Choroid plexus epithelial cell (primary cell): ENCODE measurements at regions not wholly inside any gene's neighbourhood (a gene's known extent, or its start where the extent isn't known, plus 50 kb on each side); places are given as distances from the start of the nearest gene placed in this dataset.
A peak's percentile ranks its signal among the peaks of the same experiment; 100 is the strongest.

ENCODE experiments used
- DNase-seq: peaks from one replicate; pipeline ENCODE4 v3.0.0-alpha.2; 2010; ENCODE audit warnings: low read depth
- H3K4me3 ChIP-seq: 2 replicates; pipeline ENCODE4 v1.5.1; 2011; ENCODE audit warnings: low read depth, mild to moderate bottlenecking, control low read depth, low read length, moderate library complexity
- TF ChIP-seq, protein P1 (sequence below): conservative IDR thresholded peaks from 2 replicates; pipeline ENCODE4 v1.5.1; 2011; ENCODE audit warnings: low read depth, mild to moderate bottlenecking, control low read depth, inconsistent platforms, low read length, moderate library complexity

DNA sequence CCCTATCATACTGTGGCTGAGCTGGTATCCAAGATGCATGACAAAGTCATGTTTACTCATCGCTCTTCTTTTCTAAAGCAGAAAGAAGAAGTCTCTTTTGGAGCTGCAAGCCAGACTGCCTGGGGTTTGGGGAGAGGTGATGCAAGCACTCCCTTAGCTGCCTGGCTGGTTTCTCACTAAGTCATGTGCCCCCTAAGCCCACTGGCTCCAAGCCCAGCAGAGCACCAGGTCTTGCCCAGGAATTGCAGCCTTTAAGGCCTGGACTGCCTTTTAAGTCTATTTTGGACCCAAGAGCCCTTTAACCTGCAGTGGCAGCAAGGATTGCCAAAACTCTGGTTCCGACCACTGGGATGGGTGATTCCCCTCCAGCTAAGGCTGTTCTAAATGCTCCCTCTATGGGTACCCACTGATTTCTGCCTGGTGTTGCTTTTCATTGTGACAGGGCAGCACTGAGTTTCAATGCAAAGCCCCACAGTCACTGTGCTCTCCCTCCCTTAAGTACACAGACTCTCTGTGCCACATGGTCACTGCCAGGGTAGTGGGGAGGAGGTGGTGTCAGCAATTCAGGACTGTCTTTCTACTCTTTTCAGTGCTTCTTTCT lies 548.6 kb downstream of the TLL1 start:
- TF ChIP-seq, protein P1, sequence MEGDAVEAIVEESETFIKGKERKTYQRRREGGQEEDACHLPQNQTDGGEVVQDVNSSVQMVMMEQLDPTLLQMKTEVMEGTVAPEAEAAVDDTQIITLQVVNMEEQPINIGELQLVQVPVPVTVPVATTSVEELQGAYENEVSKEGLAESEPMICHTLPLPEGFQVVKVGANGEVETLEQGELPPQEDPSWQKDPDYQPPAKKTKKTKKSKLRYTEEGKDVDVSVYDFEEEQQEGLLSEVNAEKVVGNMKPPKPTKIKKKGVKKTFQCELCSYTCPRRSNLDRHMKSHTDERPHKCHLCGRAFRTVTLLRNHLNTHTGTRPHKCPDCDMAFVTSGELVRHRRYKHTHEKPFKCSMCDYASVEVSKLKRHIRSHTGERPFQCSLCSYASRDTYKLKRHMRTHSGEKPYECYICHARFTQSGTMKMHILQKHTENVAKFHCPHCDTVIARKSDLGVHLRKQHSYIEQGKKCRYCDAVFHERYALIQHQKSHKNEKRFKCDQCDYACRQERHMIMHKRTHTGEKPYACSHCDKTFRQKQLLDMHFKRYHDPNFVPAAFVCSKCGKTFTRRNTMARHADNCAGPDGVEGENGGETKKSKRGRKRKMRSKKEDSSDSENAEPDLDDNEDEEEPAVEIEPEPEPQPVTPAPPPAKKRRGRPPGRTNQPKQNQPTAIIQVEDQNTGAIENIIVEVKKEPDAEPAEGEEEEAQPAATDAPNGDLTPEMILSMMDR, result peak; percentile 19
- H3K4me3 ChIP-seq, result no peak overlapping the region
- peak; percentile 91 for DNase-seq

DNA sequence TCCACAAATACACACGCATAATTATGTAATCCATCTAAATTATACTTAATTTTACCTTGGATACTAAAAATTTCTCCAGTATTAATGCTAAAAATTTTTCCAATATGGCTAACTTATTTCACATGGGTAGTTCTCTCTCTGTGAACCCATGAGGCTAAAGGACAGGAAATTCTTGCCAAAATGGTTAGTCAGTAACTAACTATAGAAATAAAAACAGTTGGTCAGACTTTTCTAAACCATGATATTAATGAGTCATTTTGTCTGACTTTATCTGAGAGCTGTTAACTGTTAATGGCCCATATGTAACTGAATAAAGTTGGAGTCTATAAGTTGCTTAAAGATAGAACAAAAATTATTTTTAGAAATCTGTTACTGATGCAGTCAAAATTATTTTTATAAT lies 549.4 kb downstream of the TLL1 start:
- peak; percentile 78 for DNase-seq
- TF ChIP-seq, protein P1, result no peak
- no peak overlapping the region for H3K4me3 ChIP-seq

DNA sequence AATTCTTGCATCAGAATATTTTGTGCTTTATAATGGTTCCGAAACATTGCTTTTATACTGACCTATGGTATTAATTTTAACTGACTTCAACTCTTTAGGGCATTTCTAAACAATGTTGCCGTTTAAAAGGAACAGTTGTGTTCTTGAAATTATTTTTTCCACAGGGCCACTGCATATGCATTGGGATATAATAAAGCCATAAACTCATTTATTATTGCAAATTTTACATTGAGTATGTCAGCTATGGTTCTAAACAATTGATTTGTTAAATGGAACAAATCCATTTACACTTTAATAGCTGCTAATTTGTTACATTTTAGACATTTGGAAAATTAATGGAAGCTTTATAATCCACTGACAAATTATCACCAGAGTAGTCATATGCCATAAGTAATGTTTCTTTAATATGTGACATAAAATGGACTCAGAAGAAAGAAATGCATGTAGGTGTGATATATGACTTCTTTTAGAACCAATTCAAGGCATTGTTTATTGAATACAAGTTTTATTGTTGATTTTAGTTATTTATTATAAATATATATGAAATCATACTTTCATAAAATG lies 553.3 kb downstream of the TLL1 start:
- no peak for DNase-seq
- no peak overlapping the region for H3K4me3 ChIP-seq
- TF ChIP-seq, protein P1, result no peak

DNA sequence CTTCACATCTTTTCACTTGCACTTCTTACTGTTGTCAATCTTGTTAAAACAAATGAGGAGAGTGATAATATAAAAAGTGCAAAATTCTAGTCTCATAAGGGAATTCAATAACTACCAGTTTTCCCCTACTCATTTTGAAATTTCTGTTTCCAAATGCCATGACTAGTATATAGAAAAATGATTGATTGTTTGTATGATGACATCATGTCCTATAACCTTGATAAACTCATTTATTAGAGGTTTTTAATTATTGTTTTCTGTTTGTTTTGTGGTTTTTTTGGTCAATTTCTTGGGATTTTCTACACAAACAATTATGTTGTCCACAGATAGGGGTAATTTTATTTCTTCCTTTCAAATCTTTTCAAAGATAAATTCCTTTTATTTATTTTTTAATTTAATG lies 559.1 kb downstream of the TLL1 start:
- TF ChIP-seq, protein P1, result no peak
- no peak overlapping the region for H3K4me3 ChIP-seq
- DNase-seq, result no peak

DNA sequence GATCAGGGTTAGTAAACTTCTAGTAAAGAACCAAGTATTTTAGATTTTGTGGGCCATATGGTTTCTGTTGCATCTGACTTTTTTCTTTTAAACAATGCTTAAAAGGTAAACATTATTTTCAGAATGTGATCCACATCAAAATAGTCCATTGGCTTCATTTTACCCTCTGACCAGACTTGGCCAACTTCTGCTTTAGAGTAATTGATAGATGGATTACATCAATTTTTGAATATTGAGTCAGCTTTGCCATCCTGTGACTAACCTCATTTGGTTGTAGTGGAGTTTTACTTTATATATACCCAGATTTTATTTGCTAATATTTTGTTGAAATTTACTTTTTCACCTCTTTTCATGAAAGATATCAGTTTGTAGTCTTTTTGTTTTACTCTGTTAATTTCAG lies 559.8 kb downstream of the TLL1 start:
- TF ChIP-seq, protein P1, result no peak
- H3K4me3 ChIP-seq, result no peak overlapping the region
- DNase-seq, result no peak

DNA sequence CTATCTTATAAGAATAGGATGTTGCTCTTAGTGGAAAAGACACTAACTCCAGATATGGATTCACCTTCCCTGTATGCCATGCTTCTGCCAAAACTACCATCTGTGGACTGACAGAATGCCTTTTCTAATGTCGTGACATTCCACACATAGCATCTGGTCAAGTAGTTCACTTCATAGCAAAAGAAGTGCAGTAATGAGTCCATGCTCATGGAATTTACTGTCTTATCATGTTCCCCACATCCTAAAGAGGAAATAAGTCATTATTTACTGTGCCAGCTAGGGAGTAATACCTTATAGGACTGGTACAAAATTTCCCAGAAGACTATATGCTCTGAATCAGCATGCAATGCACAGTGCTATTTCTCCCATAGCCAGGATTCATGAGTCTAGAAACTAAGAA lies 562.4 kb downstream of the TLL1 start:
- H3K4me3 ChIP-seq, result no peak overlapping the region
- TF ChIP-seq, protein P1, result no peak
- DNase-seq, result peak; percentile 59

DNA sequence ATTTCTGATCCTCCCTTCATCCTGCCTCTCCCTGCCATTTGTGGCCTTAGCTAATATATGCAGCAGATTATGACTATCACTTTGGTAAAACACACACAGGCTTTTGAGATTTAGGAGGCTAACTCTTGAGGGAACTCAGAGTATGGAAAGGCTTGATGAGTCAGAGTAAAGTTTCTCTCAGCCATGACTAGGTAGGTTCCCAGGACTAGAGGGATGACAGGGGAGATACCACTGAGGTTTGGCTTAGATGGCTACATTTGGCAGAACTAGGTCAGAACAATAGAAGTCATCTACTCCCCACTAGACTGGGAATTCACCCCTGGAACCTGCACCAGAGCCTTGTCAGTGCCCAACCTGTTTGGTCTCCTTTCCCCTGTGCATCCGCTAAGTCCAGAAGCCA lies 585.7 kb downstream of the TLL1 start:
- TF ChIP-seq, protein P1, result no peak
- H3K4me3 ChIP-seq, result no peak overlapping the region
- DNase-seq, result peak; percentile 10
